KMS-11 (cell line): ENCODE measurements at regions not wholly inside any gene's neighbourhood (a gene's known extent, or its start where the extent isn't known, plus 50 kb on each side); places are given as distances from the start of the nearest gene placed in this dataset.

Source experiments
- H2AFZ ChIP-seq: fragments of 200-600 bp; sonication (generic); 2 replicates; pipeline ENCODE4 v1.6.1; 2016; ENCODE audit warnings: antibody characterized with exemption, mixed run types, low read depth
- H3K27ac ChIP-seq: fragments of 200-600 bp; sonication (generic); 2 replicates; pipeline ENCODE4 v1.6.1; 2016; ENCODE audit warnings: mild to moderate bottlenecking, mixed run types
- H3K27me3 ChIP-seq: fragments of 200-600 bp; sonication (generic); 2 replicates; pipeline ENCODE4 v1.6.1; 2017; ENCODE audit warnings: mild to moderate bottlenecking, low read depth, mixed run types, moderate library complexity; ENCODE audit not compliant: insufficient read depth
- H3K36me3 ChIP-seq: fragments of 200-600 bp; sonication (generic); 2 replicates; pipeline ENCODE4 v1.6.1; 2017; ENCODE audit warnings: mild to moderate bottlenecking, mixed run types; ENCODE audit not compliant: insufficient read depth
- H3K4me1 ChIP-seq: fragments of 200-600 bp; sonication (generic); 2 replicates; pipeline ENCODE4 v1.6.1; 2016; ENCODE audit warnings: mild to moderate bottlenecking, low read depth, mixed run types; ENCODE audit not compliant: poor library complexity, severe bottlenecking
- H3K4me2 ChIP-seq: fragments of 200-600 bp; sonication (generic); 2 replicates; pipeline ENCODE4 v1.7.0; 2016; ENCODE audit warnings: mild to moderate bottlenecking, mixed run types
- H3K4me3 ChIP-seq: fragments of 200-600 bp; sonication (generic); IDR thresholded peaks from 2 replicates; pipeline ENCODE4 v1.6.1; 2017; ENCODE audit warnings: low read depth, low read length, mixed read lengths; ENCODE audit not compliant: insufficient read depth
- H3K79me2 ChIP-seq: fragments of 200-600 bp; sonication (generic); 2 replicates; pipeline ENCODE4 v1.6.1; 2016; ENCODE audit warnings: low read depth, mixed run types; ENCODE audit not compliant: insufficient read depth
- H3K9ac ChIP-seq: fragments of 200-600 bp; sonication (generic); 2 replicates; pipeline ENCODE4 v1.6.1; 2016; ENCODE audit warnings: mild to moderate bottlenecking, mixed run types
- H4K20me1 ChIP-seq: fragments of 200-600 bp; sonication (generic); 2 replicates; pipeline ENCODE4 v1.6.1; 2016; ENCODE audit warnings: mild to moderate bottlenecking, mixed run types; ENCODE audit not compliant: insufficient read depth
- CTCF ChIP-seq: fragments of 200-600 bp; sonication (generic); conservative IDR thresholded peaks from 2 replicates; pipeline ENCODE4 v1.6.1; 2017; ENCODE audit warnings: low read depth, mild to moderate bottlenecking, antibody characterized with exemption, low read length, moderate library complexity, mixed read lengths

GRCh38 chr21:35721701-35722100 lies 338.6 kb downstream of the SETD4 start:
- H3K36me3 ChIP-seq, result no peaks in the 10 kb centered on the region
- H3K27me3 ChIP-seq, result no peaks in the 10 kb centered on the region
- no peaks in the 10 kb centered on the region for H4K20me1 ChIP-seq
- no peaks in the 10 kb centered on the region for H3K4me1 ChIP-seq
- no peak overlapping the region for H3K27ac ChIP-seq
- H2AFZ ChIP-seq, result no peak overlapping the region
- no peak overlapping the region for H3K9ac ChIP-seq
- H3K4me2 ChIP-seq, result no peak overlapping the region
- TF ChIP-seq CTCF, result no peak
- H3K79me2 ChIP-seq, result no peaks in the 10 kb centered on the region
- no peak overlapping the region for H3K4me3 ChIP-seq

DNA sequence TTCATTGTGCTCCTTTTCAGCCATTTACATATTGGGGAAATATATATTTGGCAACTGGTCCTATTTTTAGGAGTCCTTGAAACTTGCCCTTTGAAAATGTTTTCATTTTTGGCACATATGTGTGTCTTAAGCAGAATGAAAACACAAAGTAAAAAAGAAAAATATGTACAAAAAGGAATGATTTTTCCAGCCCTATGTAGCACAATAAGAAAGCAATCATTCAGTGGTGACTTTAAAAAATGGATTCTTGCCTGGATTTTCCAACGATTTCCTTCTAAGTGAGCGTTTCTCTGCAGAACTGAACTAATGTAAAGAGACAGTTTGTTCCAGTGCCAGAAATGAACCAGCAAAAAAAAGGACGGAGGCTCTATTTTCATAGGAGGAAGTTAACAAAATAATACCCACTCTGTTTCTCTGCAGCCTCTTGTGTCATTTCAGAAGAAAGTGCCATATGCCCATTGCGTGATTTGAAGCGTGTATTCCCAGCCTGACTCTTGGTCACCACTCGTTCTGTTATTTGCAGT lies 340.1 kb downstream of the SETD4 start:
- H4K20me1 ChIP-seq, result no peaks in the 10 kb centered on the region
- no peaks in the 10 kb centered on the region for H3K27me3 ChIP-seq
- H3K27ac ChIP-seq, result no peak overlapping the region
- no peak for TF ChIP-seq CTCF
- no peaks in the 10 kb centered on the region for H3K36me3 ChIP-seq
- no peaks in the 10 kb centered on the region for H3K4me1 ChIP-seq
- no peak overlapping the region for H3K9ac ChIP-seq
- H2AFZ ChIP-seq, result no peak overlapping the region
- H3K79me2 ChIP-seq, result no peaks in the 10 kb centered on the region
- H3K4me2 ChIP-seq, result no peak overlapping the region
- H3K4me3 ChIP-seq, result no peak overlapping the region

DNA sequence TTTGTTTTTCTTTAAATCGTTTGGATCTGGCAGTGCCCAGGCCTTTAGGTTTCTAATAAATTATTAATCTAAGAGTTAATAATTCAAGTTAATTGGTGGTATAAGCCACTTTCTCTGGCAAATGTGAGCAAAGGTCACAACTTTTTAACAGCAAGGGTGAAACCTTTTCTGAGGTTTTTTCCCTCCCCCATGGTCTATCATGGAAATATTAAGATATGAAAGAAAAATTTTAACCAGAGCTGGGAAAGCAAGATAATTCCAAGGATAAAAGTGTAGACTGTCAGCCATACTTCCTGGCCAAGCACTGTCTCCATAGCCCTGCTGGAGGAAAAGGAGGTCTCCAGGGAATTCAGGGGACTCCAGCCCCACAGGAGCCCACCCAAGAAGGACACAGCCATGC lies 341.2 kb downstream of the SETD4 start:
- Histone ChIP-seq H3K4me2 (no peak overlapping the region), H3K27me3 (no peaks in the 10 kb centered on the region), H3K9ac (no peak overlapping the region), H3K79me2 (no peaks in the 10 kb centered on the region), H2AFZ (no peak overlapping the region), H3K27ac (no peak overlapping the region), H3K4me3 (no peak overlapping the region), H4K20me1 (no peaks in the 10 kb centered on the region), H3K4me1 (no peaks in the 10 kb centered on the region), H3K36me3 (no peaks in the 10 kb centered on the region)
- TF ChIP-seq CTCF, result no peak

DNA sequence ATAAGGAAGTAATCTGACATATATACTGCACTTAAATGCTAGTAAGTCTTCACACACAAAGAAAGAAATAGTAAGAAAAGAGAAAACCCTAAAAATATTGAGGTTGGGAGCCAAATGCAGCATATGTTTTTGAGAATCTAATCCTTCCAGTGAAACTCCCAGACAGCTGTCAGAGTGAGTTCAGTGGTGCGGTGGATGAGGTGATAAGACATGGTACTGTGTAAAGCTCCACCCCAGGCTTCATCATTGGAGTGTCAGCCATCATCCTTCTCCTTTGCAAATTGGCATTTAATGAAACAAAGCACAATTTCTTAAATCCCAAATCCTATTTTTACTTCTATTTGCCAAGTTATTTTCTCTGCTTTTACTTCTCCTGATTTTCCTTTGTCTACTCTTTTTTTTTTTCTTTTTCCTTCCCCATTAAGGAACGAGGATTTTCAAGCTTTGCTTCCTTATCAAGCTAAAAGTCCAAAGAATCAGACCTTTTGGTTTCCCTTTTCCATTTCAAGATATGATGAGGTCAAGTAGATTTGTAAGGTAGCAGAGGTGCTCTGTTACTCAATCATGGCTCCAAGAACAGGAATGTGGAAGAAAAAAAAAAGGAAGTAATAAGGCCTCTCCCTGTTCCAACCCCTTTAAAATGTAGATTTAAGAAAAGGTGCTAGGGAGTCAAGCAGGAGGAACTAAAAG lies 343.3 kb downstream of the SETD4 start:
- Histone ChIP-seq H3K79me2 (no peaks in the 10 kb centered on the region), H2AFZ (no peak overlapping the region), H3K27me3 (no peaks in the 10 kb centered on the region), H3K27ac (no peak overlapping the region), H3K9ac (no peak overlapping the region), H4K20me1 (no peaks in the 10 kb centered on the region), H3K36me3 (no peaks in the 10 kb centered on the region), H3K4me3 (no peak overlapping the region), H3K4me2 (no peak overlapping the region), H3K4me1 (peaks cover 3% of the 10 kb centered on the region)
- TF ChIP-seq CTCF, result no peak
